ENCODE measurements at regions not wholly inside any gene's neighbourhood (a gene's known extent, or its start where the extent isn't known, plus 50 kb on each side); places are given as distances from the start of the nearest gene placed in this dataset.

DNA sequence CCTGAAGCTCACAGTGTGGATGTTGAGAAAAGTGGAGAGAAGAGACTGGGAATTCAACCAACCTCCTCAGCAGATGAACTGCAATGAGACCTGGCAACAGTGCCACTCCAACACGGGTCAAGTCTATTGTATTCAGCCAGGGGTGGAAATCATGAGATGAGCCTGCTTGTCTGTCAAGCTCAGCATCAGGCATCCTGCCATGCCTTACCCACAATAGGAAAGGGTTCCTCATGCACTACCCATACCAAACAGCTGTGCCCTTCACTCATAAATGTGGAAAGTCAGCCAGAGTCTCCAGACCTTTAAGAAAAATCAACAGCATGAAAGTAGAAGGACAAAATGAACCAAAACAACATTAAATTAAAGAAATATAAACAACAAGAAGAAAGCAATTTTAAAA, 542.1 kb downstream of the EPHB1 start:
- TF ChIP-seq CTCF (IDR thresholded peaks at IDR 0.05) (no peak), POLR2A (IDR thresholded peaks at IDR 0.05) (no peak), POLR2AphosphoS5 (IDR thresholded peaks at IDR 0.05) (no peak), EP300 (IDR thresholded peaks at IDR 0.05) (no peak)

All from sigmoid colon (tissue), 4 donors.